ENCODE measurements at regions not wholly inside any gene's neighbourhood (a gene's known extent, or its start where the extent isn't known, plus 50 kb on each side); places are given as distances from the start of the nearest gene placed in this dataset.

- Histone ChIP-seq H3K36me3 (no peaks in the 10 kb centered on the region), H3K27me3 (no peaks in the 10 kb centered on the region), H3K27ac (no peak overlapping the region), H3K4me3 (no peak overlapping the region), H3K9me3 (no peaks in the 10 kb centered on the region), H3K4me1 (peaks cover 0 to 3% of the 10 kb centered on the region in 2 donors)
- TF ChIP-seq CTCF (IDR thresholded peaks at IDR 0.05) = no peak
- intact Hi-C loops (cut with DNase I) = no loop called here
- peak; percentile 12 for ATAC-seq
- DNase-seq = no peak
These were observed 289.3 kb upstream of the ZMIZ1 start for GRCh38 chr10:78779339-78779955.

GRCh38 chr10:78780551-78780961 lies 288.2 kb upstream of the ZMIZ1 start:
- DNase-seq = no peak
- TF ChIP-seq CTCF (IDR thresholded peaks at IDR 0.05) = no peak
- ATAC-seq = no peak
- H3K36me3 ChIP-seq = no peaks in the 10 kb centered on the region
- no peaks in the 10 kb centered on the region for H3K27me3 ChIP-seq
- no peak overlapping the region for H3K27ac ChIP-seq
- H3K4me1 ChIP-seq = peaks cover 0 to 3% of the 10 kb centered on the region in 2 donors
- intact Hi-C loops (cut with DNase I) = no loop called here
- H3K9me3 ChIP-seq = no peaks in the 10 kb centered on the region
- H3K4me3 ChIP-seq = no peak overlapping the region

GRCh38 chr10:78781251-78781913 lies 287.4 kb upstream of the ZMIZ1 start:
- intact Hi-C loops (cut with DNase I) = no loop called here
- ATAC-seq = no peak

GRCh38 chr10:78781991-78782390 lies 286.8 kb upstream of the ZMIZ1 start:
- Histone ChIP-seq H3K4me3 (no peak overlapping the region), H3K4me1 (peaks cover 0 to 3% of the 10 kb centered on the region in 2 donors), H3K27me3 (no peaks in the 10 kb centered on the region), H3K27ac (no peak overlapping the region), H3K36me3 (no peaks in the 10 kb centered on the region), H3K9me3 (no peaks in the 10 kb centered on the region)
- intact Hi-C loops (cut with DNase I) = no loop called here
- DNase-seq (no peak), ATAC-seq (no peak)
- no peak for TF ChIP-seq CTCF (IDR thresholded peaks at IDR 0.05)

More at GRCh38 chr10:78781251-78781913, 287.4 kb upstream of the ZMIZ1 start:
- Histone ChIP-seq H3K27me3 (no peaks in the 10 kb centered on the region), H3K9me3 (no peaks in the 10 kb centered on the region), H3K4me3 (no peak overlapping the region), H3K4me1 (peaks cover 0 to 3% of the 10 kb centered on the region in 2 donors), H3K36me3 (no peaks in the 10 kb centered on the region), H3K27ac (no peak overlapping the region)
- no peak for DNase-seq
- no peak for TF ChIP-seq CTCF (IDR thresholded peaks at IDR 0.05)

- H3K27me3 ChIP-seq = no peaks in the 10 kb centered on the region
- no peaks in the 10 kb centered on the region for H3K9me3 ChIP-seq
- ATAC-seq (no peak), DNase-seq (no peak)
- H3K27ac ChIP-seq = no peak overlapping the region
- H3K4me1 ChIP-seq = no peaks in the 10 kb centered on the region
- no peaks in the 10 kb centered on the region for H3K36me3 ChIP-seq
- no peak for TF ChIP-seq CTCF (IDR thresholded peaks at IDR 0.05)
- no peak overlapping the region for H3K4me3 ChIP-seq
- intact Hi-C loops (cut with DNase I) = no loop called here
These were observed 286.3 kb upstream of the ZMIZ1 start for GRCh38 chr10:78782441-78782840.

Measured in left lung (tissue), 4 donors.